GM12872 (cell line): ENCODE measurements at regions not wholly inside any gene's neighbourhood (a gene's known extent, or its start where the extent isn't known, plus 50 kb on each side); places are given as distances from the start of the nearest gene placed in this dataset.

Source experiments
- TF ChIP-seq, protein P1 (sequence below): IDR thresholded peaks from 3 replicates; pipeline ENCODE4 v1.5.1; 2011; ENCODE audit warnings: low read depth, mild to moderate bottlenecking, low read length, moderate library complexity; ENCODE audit not compliant: insufficient read depth

DNA sequence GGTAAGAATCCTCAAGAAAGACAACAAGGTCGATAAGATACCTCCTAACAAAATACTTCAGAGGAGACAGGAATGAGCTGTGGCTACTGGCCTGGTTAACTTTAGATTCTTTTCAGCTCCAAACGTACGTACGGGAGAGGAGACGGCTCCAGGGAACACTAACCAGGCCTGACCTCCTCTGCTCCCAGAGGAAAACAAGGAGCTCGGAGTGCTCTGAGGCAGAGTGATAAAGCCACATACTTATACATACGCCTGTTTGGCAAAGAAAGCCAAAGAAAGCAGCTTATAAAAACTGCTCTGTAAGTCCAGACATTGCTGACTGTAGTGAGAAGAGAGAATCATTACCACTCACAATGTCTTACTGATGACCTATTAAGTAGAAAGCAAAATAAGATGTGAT is 263.9 kb downstream of the MZT1 start:
- TF ChIP-seq, protein P1, sequence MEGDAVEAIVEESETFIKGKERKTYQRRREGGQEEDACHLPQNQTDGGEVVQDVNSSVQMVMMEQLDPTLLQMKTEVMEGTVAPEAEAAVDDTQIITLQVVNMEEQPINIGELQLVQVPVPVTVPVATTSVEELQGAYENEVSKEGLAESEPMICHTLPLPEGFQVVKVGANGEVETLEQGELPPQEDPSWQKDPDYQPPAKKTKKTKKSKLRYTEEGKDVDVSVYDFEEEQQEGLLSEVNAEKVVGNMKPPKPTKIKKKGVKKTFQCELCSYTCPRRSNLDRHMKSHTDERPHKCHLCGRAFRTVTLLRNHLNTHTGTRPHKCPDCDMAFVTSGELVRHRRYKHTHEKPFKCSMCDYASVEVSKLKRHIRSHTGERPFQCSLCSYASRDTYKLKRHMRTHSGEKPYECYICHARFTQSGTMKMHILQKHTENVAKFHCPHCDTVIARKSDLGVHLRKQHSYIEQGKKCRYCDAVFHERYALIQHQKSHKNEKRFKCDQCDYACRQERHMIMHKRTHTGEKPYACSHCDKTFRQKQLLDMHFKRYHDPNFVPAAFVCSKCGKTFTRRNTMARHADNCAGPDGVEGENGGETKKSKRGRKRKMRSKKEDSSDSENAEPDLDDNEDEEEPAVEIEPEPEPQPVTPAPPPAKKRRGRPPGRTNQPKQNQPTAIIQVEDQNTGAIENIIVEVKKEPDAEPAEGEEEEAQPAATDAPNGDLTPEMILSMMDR, result no peak

DNA sequence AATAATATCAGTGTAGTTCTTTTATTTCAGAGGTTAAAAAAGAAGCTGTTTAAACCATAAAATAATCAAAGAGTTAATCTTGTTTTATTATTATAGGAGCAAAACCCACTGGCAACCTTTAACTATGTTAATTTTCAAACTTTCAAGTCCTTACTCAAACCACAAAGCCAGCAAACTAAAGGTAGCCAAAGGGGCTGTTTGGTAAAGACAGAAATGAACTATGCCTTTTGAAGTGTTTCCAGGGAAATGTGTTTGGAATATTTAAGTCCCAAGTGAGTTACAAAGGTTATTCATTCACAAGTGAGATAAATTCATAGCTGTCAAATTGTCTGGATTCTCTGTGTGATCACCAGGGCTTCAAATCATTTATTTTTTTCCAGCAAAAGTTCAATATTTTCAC is 264.7 kb downstream of the MZT1 start:
- TF ChIP-seq, protein P1, result no peak

DNA sequence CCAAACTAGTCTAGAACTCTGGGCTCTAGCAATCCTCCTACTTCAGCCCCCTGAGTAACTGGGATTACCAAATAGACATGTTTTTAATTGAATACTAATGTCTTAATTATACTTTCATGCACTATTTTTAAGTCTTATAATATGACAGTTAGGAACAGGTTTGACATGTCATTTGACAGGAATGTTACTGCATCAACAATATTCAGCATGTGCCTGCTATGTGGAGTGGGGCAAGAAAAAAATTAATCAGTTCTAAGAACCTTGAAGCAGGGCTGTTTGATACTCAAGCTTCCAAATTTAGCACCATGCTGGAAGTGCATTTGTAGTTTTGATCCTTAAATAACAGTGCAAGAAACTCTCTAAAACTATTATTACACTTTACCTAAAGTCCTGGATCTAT is 265.3 kb downstream of the MZT1 start:
- TF ChIP-seq, protein P1, result no peak

DNA sequence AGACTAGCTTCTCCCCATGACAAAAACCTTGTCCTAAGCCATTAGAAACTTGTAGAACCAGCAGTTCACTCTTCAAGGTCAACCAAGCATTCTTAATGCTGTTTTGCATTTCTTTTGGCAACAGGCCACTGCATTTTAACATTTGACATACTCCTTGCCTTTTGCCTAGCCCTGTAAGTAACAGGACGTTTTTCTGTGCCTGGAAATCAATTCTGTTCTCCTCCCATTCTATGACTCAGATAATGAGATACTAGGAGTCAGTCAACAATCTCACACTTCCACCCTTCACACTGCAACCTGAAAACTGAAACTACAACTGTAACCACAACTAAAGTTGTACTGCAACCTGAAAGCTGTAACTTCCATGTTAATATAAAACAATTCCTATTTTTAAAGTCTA is 268.7 kb downstream of the MZT1 start:
- TF ChIP-seq, protein P1, result no peak

DNA sequence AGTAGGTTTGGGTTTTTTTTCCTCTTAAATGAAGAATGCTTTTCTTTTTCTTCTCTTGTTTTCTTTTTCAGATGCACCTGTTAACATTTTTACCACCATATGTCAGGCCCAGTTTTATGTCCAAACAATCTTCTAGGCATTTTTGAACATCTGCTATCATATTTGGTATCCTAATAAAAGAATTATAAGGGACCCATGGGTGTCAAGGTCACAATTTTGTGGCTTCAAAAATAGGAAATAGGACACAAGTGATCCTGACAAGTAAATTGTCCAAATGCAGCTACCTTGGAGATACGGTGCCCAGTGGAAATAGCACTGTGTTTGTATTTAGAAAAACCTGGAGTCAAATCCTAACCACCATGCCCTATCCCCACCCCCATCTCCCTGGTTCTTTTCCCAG is 270.3 kb downstream of the MZT1 start:
- TF ChIP-seq, protein P1, result no peak

DNA sequence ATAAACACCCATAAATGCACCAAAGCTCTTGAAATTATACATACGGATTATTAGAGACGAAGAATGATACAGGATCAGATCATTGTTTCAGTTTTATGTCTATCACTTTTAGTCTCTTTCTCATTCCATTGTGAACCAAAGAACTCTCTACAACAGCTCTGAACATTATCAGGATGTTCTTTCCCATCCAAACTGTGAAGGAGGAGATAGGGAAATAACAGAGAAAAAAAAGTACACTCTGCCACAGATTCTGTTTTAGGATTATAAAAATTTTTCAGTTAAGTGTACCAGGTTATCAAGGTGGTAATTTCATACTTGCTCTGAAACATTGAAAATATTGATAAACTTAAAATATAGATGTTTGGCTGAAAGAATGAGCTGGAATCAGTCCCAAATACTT is 270.9 kb downstream of the MZT1 start:
- TF ChIP-seq, protein P1, result no peak

DNA sequence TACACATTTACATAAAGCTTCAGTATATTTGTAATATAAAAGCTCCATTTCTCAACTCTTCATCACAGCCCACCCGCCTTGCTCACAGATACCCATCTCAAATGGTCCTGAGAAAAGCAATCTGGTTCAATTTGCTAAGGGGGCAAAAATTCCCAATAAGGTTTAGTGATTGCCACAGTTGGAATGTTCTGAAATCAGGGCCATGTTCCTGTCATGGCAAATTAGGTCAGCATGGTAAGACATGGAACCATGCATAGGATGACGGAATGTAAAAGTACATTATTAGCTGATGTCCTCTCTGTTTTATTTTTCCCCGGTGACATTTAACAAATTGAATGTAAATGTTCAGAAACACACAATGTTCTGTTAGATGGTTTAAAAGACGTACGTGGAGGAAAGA is 274.3 kb downstream of the MZT1 start:
- TF ChIP-seq, protein P1, result no peak

DNA sequence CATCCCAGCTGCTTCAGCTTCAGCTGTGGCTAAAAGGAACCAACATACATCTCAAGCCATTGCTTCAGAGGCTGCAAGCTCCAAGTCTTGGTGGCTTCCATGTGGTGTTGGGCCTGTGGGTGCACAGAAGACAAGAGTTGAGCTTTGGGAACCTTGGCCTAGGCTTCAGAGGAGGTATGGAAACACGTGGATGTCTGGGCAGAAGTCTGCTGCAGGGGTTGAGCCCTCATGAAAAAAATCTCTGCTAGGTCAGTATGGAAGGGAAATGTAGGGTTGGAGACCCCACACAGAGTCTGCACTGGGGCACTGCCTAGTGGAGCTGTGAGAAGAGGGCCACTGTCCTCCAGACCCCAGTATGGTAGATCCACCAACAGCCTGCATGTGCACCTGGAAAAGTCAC is 279.3 kb downstream of the MZT1 start:
- TF ChIP-seq, protein P1, result no peak
